Aorta (tissue), 5 donors: ENCODE measurements at regions not wholly inside any gene's neighbourhood (a gene's known extent, or its start where the extent isn't known, plus 50 kb on each side); places are given as distances from the start of the nearest gene placed in this dataset.

Experiments used
- ATAC-seq: fragments of 200-7000 bp; cut with Tn5 transposase; one replicate; pipeline ENCODE4 v1.9.1; 2022; ENCODE audit warnings: moderate library complexity; ENCODE audit not compliant: low FRiP score
- DNase-seq, 2 donors: peaks; one replicate each; pipeline ENCODE4 v3.0.0-alpha.2; 2020
- H3K27ac ChIP-seq, 2 donors: one replicate each; pipeline ENCODE4 v1.5.1; 2013; ENCODE audit warnings: low read length in 2 of 2, mild to moderate bottlenecking in 2 of 2, moderate library complexity in 2 of 2, control low read depth in 1 of 2, inconsistent platforms in 1 of 2, low read depth in 1 of 2
- H3K27me3 ChIP-seq, 2 donors: one replicate each; pipeline ENCODE4 v1.6.1; 2013; ENCODE audit warnings: control low read depth in 1 of 2, low read length in 1 of 2, mild to moderate bottlenecking in 1 of 2, moderate library complexity in 1 of 2; ENCODE audit not compliant: insufficient read depth in 2 of 2, control insufficient read depth in 1 of 2
- H3K36me3 ChIP-seq, 2 donors: one replicate each; pipeline ENCODE4 v1.6.1; 2013; ENCODE audit warnings: control low read depth in 1 of 2, low read length in 1 of 2, mild to moderate bottlenecking in 1 of 2; ENCODE audit not compliant: insufficient read depth in 2 of 2, control insufficient read depth in 1 of 2
- H3K4me1 ChIP-seq, 2 donors: one replicate each; pipeline ENCODE4 v1.6.1; 2013; ENCODE audit warnings: low read length in 2 of 2, control low read depth in 1 of 2, mild to moderate bottlenecking in 1 of 2, moderate library complexity in 1 of 2; ENCODE audit not compliant: insufficient read depth in 2 of 2, control insufficient read depth in 1 of 2
- H3K4me3 ChIP-seq, 2 donors: one replicate each; pipeline ENCODE4 v1.5.1; 2013; ENCODE audit warnings: low read length in 2 of 2, control low read depth in 1 of 2, mild to moderate bottlenecking in 1 of 2
- H3K9me3 ChIP-seq: one replicate; pipeline ENCODE4 v1.6.1; 2013; ENCODE audit warnings: mild to moderate bottlenecking, low read length; ENCODE audit not compliant: control insufficient read depth
- WGBS, 2 donors: extraction: QIAGEN DNeasy Blood & Tissue Kit; methylation state at CpG; one replicate each; pipeline ENCODE4 v1.1.7; 2013; 5-methylcytosine and 5-hydroxymethylcytosine counted together
- intact Hi-C, 2 donors: fragments of 100-400 bp; cut with DNase I; formaldehyde crosslinking; loops; one replicate each; pipeline versions ENCODE4 v1.14.2 to v1.15.0; 2022
- donor health status: healthy with polysubstance abuse.
- donor health status: Bipolar disorder and iron deficiency.
- donor health status: DM: no; HTN: no; CAD: no.
- donor health status: DM: no; HTN: no; CAD: no.
- donor health status: DM: yes; HTN: yes; CAD: no.

GRCh38 chr7:443279-443833 is 76.3 kb downstream of the PDGFA start:
- no peaks in the 10 kb centered on the region for H3K36me3 ChIP-seq
- ATAC-seq (no peak), DNase-seq (no peak)
- H3K4me1 ChIP-seq, result no peaks in the 10 kb centered on the region
- no peaks in the 10 kb centered on the region for H3K27me3 ChIP-seq
- H3K27ac ChIP-seq, result no peak overlapping the region
- WGBS, 2 donors, result 94 to 100% methylated on average over 1 of the region's 1 CpG
- intact Hi-C loops, result no loop called here
- no peaks in the 10 kb centered on the region for H3K9me3 ChIP-seq
- no peak overlapping the region for H3K4me3 ChIP-seq

- ATAC-seq (peak; percentile 36), DNase-seq (peak in 1 of 2 donors; percentile 68)
- Histone ChIP-seq H3K4me1 (no peaks in the 10 kb centered on the region), H3K4me3 (no peak overlapping the region), H3K36me3 (no peaks in the 10 kb centered on the region), H3K27ac (no peak overlapping the region), H3K9me3 (no peaks in the 10 kb centered on the region), H3K27me3 (no peaks in the 10 kb centered on the region)
- WGBS, 2 donors, result 4 to 6% methylated on average over 8 of the region's 8 CpGs
- intact Hi-C loops, result no loop called here
These were observed 75.0 kb downstream of the PDGFA start for GRCh38 chr7:444606-445005.

- no peak for DNase-seq
- H3K4me1 ChIP-seq, result no peaks in the 10 kb centered on the region
- ATAC-seq, result no peak
- H3K36me3 ChIP-seq, result no peaks in the 10 kb centered on the region
- no peak overlapping the region for H3K4me3 ChIP-seq
- H3K27ac ChIP-seq, result no peak overlapping the region
- intact Hi-C loops, result no loop called here
- no peaks in the 10 kb centered on the region for H3K27me3 ChIP-seq
- H3K9me3 ChIP-seq, result no peaks in the 10 kb centered on the region
- 84 to 88% methylated on average over 13 to 14 of the region's 14 CpGs for WGBS, 2 donors
These were observed 74.6 kb downstream of the PDGFA start for GRCh38 chr7:445020-445419.

GRCh38 chr7:445563-446288 is 73.9 kb downstream of the PDGFA start:
- no peaks in the 10 kb centered on the region for H3K4me1 ChIP-seq
- DNase-seq, result no peak
- H3K36me3 ChIP-seq, result no peaks in the 10 kb centered on the region
- H3K27me3 ChIP-seq, result no peaks in the 10 kb centered on the region
- intact Hi-C loops, result no loop called here
- ATAC-seq, result no peak
- H3K9me3 ChIP-seq, result no peaks in the 10 kb centered on the region
- H3K4me3 ChIP-seq, result no peak overlapping the region
- 92 to 98% methylated on average over 12 to 14 of the region's 14 CpGs for WGBS, 2 donors
- no peak overlapping the region for H3K27ac ChIP-seq

- intact Hi-C loops, result no loop called here
- no peak overlapping the region for H3K4me3 ChIP-seq
- WGBS, 2 donors, result 92% methylated on average over 29 of the region's 29 CpGs
- DNase-seq, result no peak
- no peaks in the 10 kb centered on the region for H3K9me3 ChIP-seq
- no peak for ATAC-seq
- no peaks in the 10 kb centered on the region for H3K36me3 ChIP-seq
- H3K27me3 ChIP-seq, result no peaks in the 10 kb centered on the region
- no peaks in the 10 kb centered on the region for H3K4me1 ChIP-seq
- H3K27ac ChIP-seq, result no peak overlapping the region
These were observed 73.2 kb downstream of the PDGFA start for GRCh38 chr7:446289-446935.
